ENCODE measurements at regions not wholly inside any gene's neighbourhood (a gene's known extent, or its start where the extent isn't known, plus 50 kb on each side); places are given as distances from the start of the nearest gene placed in this dataset.
"Not testable (repeated sequence)": the region's sequence is repeated elsewhere in the genome, so short reads cannot be mapped to it uniquely, and the experiment has no call there.

DNA sequence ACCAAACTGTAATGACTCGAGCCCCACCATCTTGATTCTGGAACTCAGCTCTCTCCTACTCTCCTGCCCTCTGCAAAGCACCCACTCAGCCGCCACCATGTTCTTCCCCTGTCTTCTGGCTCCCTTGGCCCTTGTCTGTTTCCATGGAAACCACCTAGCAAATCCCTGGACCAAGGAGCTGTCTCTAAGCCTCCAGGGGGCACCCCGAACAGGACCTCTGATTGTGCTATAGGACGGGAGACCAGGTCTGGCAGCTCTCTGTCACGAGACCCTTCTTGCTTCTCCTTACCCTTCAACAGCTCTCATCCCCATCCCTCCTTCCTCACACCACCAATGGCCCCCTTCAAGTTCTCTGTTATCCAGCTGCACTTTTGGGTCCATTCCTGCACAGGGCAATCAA is 277.7 kb upstream of the ZNF507 start:
- DNase-seq, result no peak

DNA sequence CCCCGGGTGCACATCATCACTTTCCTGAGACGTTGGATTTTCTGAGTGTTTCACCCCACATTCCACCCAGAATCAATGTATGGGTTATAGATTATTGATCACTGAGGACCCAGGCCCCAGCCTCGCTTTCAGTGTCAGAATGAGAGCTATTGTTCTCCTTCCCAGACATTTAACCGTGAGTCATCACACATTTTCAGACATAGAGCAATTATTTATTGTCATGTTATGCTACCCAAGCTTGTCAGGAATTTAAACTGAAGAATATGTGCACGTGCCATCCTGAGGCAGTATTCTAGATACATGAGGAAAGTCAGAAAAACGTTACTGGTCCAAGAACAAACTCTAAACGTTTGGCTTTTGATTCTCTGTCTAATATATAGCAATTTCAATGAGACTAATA is 276.6 kb upstream of the ZNF507 start:
- DNase-seq, result no peak

DNA sequence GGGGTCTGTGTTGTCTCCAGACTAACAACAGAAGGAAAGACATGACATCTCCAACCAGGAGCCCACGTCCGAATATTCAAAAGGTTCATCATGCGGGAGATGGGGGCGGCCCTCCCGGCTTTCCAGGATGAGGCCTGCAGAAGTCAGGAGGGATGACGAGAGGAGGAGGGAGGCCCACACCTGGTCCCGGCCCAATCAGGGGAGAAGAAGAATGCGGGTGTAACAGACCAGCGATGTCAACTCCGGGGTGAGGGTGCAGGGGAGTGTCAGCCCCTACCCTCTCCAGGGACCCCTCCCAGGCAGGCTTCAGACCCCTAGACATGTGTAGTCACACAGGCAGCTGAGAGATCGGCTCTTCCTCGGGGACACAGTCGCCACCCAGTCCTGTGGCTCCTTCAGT is 275.3 kb upstream of the ZNF507 start:
- no peak for DNase-seq

DNA sequence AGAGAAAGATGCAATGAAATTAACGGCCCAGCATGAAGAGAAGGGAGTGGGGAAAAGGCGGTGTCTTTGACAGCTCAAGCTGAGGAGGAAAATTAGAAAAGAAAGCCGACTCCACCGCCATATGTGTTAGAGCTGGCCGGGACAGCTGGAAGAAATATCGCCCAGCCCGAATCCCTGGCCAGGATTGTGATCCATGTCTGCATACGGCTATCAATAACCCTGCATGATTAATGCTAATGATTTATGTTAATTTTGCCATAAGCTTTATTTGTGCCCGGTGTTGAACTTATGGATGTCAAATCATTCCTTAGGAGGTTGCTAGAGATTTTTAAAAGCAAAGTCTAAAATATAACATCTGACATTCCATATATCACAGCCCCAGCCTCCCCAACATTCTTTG is 263.4 kb upstream of the ZNF507 start:
- no peak for DNase-seq

DNA sequence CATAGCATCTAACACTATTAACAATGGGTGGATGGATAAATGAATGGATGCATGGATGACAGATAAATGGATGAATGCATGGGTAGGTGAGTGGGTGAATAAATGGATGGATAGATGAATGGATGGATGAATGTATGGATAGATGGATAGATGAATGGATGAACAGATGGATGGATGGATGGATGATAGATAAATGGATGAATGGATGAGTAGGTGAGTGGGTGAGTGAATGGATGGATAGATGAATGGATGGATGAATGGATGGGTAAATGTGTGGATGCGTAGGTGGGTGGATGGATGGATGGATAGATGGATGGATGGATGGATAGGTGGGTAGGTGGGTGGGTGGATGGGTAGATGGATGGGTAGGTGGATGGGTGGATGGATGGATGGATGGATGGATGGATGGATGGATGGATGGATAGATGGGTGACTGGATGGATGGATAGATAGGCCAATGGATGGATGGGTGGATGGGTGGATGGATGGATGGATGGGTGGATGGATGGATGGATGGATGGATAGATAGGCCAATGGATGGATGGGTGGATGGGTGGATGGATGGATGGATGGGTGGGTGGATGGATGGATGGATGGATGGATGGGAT is 260.6 kb upstream of the ZNF507 start:
- not testable (repeated sequence) for DNase-seq

DNA sequence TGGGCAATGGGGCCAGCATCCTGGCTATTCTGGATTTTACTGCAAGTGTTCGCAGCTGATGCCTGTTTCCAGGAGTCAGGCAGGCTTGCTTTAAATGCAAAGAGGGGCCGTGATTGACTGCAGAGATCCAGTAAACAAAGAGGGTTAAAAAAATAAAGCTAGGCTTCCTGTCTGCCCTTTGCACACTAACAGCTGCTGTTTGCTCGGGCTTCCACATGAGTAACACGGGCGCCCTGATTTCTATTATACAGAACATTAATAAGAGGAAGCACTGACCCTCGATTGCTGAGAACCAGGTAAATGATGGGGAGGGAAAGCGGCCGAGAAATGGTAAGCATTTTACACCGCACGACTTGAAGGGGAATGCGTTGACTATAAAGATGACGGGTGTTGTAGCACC is 254.2 kb upstream of the ZNF507 start:
- DNase-seq, result no peak

DNA sequence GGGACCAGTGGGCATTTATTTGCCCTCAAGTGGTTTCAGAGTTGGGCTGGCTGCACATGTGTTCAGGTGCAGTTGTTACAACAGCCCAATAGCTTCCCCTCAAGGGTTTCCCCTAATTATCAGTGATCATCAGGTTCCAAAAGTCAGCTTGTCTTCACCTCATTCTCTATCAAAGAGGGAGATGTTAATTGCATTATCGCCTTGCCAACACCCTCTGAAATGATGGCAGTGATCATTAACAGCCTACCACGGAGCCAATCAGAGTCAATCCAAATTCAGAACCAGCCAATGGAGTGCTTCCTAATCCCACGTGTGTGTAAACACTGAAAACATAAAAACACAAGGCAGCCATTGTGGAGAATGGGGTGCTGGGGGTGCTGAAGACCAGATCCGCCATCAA is 248.4 kb upstream of the ZNF507 start:
- no peak for DNase-seq

DNA sequence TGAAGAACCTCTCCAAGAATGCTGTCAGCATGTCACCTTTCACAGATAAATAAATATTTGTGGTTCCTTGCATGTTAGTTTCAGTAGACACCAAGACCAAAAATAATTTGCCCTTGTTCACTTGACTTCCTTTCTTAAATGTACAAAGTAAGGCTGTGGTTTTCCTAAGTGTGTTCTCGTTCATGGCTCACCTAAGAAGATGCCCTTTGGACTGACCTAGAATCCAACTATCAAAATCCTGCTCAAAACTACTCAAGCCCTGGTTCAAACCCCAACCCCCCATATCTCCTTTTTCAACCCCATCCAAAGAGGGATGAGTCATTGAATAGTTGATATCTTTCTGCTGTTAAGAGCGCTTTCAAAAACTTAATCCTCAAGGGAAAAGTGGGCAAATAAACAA is 247.8 kb upstream of the ZNF507 start:
- no peak for DNase-seq

DNA sequence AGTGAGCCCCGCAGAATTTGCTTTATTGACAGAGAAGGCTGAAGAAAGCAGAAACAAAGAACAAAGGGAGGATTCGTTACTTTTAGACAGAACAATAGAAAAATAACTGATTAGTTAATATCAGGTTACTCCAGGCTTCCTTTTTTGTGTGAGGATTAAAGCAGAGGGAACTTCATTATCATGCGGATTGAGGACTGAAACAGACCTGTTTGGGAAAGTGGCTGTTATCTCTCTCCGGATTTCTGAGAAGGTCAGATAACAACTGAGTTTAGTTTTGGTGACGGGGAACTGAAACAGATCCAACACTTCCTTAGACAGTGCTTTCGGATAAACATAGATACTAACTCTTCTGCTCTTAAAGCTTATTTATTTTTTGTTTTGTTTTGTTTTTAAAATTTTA is 246.4 kb upstream of the ZNF507 start:
- DNase-seq, result no peak

DNA sequence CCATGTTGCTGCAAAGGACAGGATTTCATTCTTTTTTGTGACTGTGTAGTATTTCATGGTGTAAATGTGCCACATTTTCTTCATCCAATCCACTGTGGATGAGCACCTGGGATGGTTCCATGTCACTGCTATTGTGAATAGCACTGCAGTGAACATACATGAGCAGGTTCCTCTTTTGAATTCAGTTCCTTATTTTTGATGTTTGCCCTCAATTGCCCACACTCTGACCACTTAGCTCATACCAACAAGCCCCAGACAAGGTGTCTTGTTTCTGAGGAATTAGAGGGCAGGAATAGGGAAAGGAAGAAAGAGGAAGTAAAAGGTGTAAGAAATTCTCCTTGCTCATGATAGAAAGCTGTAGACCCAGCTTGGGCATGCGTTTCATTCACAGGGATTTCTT is 244.2 kb upstream of the ZNF507 start:
- DNase-seq, result no peak

DNA sequence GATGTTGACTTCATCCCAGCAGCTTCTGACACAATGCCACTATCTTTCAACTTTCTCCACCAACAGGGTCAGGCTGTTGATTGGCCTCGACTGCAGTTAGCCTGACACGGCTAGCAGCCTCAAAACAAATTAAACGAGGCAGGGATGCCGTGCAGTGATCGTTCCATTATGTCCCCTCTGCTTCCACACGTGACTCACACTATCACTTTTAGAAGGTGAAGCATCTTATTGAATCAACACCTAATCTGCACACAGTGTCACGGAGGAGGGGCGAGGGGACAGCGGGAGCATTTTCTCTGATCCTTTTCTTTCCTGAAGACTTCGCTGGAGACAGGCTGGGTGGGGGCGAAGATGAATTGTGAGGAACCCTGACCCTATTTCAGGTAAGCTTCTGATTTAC is 241.9 kb upstream of the ZNF507 start:
- DNase-seq, result no peak

DNA sequence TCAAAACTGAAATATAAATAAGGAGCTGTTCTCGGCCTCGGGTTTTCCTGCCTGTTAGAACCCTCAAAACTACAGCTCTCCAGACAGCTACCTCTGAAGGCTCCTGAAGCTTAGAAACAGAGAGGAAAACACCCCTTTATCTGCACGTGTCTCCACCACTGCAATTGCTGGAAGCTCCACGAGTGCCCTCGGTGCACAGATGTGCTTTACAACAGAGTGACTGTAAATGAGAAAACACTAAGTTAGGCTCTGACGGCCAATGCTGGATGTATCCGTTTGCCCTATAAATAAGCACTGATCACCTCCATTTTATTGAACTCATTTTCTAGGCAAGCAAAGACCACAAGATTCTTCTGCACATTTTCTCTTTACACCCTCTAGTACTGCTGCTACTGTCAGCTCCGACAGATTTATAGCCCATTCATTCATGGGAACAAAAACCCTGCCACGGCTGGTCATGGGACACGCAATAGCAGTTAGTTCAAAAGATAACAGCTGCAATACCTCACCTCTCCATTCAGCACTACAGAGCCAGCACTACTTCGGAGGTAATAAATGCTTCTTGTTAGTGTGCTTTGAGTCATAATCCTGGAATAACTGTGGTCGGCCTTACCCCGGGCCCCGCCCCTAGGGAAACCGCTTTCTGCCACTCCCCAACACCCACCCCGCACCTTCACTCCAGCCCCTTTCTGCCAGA is 241.1 kb upstream of the ZNF507 start:
- no peak for DNase-seq

DNA sequence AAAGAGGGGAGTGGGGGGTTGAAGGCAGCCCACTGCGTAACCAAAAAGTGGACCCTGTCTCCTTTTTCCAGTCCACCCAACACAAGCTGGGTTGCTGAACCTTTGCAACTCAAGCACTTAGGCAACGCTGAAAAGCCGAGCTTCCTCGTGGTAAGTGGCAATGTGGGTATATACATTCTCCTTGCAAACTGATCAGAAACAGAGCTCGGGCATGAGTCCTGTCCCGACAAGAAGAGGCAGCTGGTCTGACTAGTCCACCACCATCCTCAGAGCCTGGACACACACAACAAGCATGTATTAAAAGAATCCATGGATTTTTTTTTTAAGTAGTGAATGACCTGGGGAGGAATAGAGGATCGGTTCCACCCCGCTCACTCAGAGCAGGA is 240.6 kb upstream of the ZNF507 start:
- DNase-seq, result no peak

DNA sequence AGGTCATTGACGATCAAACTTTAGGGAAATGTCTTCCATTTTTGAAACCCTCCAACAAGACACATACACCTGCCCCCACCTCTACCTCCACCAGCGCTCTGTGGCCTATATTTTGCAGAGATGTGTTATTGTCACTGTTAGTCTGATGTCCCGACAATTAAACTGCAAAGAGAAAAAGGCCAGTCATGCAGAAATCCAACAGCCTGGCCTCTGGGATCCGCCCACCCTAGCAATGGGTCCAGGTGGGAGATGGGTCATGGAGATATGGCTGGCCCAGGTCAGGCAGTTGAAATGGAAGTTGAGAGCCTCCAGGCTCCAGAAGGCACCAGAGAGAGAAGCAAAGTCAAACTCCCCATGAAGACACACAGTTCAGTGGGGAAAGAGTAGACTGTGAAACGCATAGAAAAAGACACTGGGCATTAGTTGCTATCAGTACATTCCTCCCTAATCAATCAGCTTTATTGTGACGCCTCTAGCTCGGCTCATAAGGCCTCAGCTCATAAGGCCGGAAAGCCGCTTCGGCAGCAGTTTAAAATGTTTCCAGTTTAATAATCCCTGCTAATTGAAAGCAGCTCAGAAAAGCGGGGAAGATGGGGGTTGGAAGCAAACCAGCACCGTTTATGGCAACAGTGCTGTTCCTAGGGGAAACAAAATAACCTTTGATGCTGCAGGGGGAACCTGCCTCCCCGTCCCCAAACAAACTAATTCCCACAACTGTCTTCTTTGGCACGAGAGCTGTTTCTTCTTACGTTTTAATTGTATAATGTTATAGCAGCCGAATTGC is 239.7 kb upstream of the ZNF507 start:
- no peak for DNase-seq

DNA sequence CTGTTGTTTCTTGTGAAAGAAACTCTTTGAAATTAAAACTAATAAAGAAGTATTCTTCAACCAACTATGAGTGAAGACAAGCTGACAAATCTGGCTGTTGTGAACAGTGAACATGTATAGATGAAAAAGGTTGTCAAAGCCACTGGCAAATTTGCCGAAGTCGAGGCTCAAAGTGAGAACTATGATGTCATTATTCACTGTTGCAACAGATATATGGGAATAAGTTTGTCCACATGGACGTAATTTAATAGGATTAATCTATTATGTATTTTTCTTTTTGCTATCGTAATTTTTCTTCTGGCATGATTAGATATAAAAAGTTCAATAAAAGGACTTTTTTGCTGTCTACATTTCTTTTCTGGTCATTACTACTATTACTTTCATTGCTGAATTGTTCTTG is 223.2 kb upstream of the ZNF507 start:
- DNase-seq, result no peak

DNA sequence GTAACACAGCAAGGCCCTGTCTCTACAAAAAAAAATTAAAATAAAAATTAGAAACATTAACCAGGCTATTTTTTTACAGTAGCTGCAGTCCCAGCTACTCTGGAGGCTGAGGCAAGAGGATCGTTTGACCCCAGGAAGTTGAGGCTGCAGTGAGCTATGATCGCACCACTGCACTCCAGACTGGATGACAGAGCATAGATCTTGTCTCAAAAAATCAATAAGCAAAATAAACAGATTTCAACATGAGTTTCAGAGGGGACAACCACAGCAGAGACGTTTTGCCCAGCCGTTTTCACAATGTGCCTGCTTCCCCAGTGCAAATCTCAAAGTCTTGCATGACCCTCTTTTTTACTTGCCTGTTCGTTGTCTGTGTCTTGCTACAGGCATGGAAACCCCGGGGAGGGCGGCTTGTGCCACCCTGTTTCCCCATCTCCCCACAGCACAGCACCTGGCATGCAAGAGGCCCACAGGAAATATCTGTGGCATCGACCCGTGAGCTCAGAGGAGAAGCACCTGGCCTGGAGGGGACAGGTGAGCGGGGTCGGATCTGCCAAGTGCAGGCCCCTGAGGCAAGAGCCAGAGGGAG is 222.0 kb upstream of the ZNF507 start:
- DNase-seq, result no peak

DNA sequence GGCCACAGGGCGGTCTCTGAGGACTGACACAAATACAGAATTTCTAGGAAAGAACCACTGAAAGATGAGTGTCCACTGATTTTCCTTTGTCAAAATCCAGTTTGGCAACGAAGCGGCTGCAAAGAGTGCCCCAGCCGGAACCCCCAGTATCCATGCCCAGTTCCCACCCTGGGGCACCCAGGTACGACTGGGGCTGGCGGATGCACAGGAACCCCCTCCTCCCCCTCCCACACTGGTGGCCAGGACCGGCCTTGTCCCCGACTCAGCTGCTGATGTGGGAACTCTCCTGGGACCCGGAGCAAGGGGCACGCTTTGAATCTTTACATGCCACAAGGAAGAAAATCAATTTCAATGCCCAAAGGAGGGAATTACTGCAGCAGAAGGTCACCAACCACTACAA is 220.8 kb upstream of the ZNF507 start:
- no peak for DNase-seq

DNA sequence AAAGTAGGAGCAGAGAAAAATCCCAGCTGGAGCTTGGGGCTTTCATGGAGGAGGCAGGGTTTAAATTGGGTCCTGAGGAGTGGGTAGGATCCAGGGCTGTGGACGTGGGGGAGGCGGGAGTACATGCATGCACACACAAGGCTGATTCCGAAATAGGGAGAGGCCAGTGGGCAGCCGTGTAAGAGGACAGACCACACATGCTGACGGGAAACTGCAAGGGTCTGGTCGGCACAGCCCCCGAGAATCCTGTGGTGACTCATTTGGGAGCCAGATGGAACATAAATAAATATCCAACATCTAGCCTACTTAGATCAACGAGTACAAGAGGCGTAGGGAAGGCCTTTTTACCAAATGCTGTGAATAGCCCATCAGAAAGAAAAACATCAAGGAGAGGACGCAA is 216.3 kb upstream of the ZNF507 start:
- no peak for DNase-seq

DNA sequence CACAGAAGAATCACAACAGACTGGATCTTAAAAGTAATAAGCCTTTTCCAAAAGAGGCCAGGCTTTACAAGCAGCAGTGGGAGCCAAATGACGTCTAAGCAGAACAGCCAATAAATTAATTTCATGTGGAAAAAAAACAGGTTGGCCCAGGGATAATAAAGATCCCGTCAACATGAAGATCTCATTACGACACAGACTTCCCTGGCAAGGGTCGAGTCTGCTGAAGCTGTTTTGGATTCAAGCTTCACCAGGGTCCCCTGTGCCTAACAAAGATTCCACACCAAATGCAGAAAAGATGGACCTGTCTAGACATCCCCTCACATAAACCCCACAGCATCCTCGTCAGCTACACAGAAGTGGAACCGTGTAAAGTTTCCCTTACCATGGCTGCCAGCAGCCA is 215.1 kb upstream of the ZNF507 start:
- DNase-seq, result no peak

DNA sequence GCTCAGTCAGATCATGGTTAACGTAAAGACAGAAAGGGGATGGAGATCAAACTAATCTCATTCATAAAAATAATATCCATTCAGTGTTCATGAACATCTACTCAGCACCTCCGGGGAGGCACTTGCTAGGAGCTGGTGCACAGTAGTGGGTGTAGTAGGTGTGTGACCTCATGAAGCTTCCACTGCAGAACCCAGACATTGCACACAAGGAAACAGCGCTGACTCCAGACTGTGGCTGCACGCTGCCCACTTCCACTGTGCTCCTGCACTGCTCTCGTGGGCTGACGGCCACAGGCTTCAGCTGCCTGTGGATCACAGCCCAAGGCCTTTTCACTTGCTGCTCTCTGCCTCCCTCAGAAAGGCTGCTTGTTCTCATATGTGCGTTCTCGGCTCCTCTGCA is 214.4 kb upstream of the ZNF507 start:
- DNase-seq, result no peak

DNA sequence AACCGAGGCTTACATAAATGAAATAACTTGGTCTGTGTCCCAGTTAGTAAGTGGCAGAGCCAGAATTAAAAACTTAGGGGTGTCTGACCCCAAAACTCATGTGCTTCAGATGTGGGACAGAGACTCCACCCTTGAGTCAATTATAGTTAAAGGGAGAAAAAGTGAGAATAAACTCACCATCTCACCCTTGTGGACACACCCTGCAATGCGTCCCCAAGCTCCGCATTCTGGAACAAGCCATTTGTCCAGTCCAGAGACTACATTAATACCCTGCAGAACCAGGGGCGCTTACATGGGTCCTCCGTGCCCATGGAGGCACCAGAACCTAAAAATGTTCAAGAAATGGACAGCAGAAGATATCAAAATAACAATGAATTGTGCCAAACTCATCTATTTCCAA is 207.0 kb upstream of the ZNF507 start:
- DNase-seq, result no peak

DNA sequence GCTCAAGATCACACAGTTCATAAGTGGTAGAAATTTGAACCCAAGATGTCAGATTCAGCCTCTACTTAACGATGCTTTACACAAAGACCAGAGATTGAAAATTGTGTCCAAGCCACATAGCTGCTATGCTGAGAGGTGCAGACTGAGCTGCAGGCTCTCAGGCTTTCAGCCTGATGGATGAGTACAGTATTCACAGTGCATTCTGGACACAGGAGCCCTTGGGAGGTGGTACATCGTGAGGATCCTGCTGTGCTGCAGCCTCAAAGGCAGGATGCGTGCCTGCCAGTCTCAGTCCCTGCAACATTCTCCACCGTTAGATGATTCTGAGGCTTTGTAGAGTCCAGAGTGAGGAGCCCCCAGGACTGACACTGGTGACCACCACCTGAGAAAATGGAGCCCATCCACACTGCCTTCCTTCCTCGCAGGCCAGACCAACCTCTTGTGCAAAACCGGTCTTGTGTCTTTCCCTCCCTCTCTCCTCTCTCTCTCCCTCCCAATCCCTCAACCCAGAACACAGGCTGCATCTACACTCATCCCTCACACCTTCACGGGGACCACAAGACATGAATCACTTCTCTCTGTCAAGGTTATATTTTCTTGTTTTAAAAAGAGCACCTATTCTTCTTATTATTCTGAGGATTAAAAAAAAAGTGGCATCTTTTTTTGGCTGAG is 203.4 kb upstream of the ZNF507 start:
- no peak for DNase-seq

DNA sequence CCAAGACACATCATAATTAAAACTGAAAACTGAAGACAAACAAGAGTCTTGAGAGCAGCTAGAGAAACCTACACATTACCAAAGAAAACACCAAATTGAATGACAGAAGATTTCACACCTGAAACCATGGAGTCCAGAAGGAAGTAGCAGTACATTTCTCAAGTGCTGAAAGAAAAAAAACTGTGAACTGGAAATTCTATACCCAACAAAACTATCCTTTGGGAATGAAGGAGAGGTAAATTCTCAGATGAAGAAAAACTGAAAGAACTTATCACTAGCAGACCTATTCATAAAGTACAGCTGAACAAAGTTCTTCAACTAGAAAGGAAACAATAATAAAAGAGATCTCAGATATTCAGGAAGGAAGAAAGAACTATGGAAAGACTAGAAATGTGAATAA is 198.7 kb upstream of the ZNF507 start:
- DNase-seq, result no peak

DNA sequence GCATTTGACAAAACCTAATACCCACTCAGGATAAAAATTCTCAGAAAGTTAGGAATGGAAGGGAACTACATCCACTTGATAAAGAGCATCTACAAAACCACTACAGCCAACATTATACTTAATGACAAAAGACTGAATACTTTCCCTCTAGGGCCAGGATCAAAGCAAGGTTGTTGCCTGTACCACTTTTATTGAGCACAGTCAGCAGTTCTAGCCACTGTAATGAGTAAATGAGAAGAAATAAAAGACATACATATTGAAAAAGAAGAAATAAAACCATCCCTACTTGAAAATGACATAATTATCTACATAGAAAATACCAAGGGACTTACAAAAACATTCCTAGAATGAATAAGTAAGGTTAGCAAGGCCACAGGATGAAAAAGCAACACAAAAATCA is 194.8 kb upstream of the ZNF507 start:
- DNase-seq, result no peak
